ENCODE measurements at regions not wholly inside any gene's neighbourhood (a gene's known extent, or its start where the extent isn't known, plus 50 kb on each side); places are given as distances from the start of the nearest gene placed in this dataset.

DNA sequence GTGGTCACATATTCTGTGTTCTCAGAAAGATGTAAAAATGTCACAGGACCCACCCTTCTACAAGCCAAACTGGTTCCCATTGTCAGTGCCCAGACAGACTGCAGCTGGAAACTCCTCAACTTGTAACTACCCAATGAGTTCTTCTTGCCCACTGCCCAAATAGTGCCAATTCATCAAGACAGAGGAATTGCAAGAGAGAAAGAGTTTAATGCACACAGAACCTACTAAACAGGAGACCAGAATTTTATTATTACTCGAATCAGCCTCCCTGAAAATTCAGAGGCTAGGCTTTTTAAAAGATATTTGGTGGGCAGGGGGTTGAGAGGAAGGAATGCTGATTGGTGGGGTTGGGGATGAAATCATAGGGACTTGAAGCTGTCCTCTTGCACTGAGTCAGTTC is 184.1 kb downstream of the URB2 start:
- Histone ChIP-seq H3K4me3 (ENCODE audit: low read length) (no peak overlapping the region), H3K9ac (ENCODE audit: low read length) (no peak overlapping the region), H3K4me1 (ENCODE audit: control insufficient read depth, insufficient read depth, low read length) (no peaks in the 10 kb centered on the region), H3K27ac (ENCODE audit: low read depth, low read length) (no peak overlapping the region), H3K27me3 (ENCODE audit: control insufficient read depth, insufficient read depth, low read length) (no peaks in the 10 kb centered on the region), H3K36me3 (ENCODE audit: control insufficient read depth, insufficient read depth, low read length) (no peaks in the 10 kb centered on the region)

- Histone ChIP-seq H3K9ac (ENCODE audit: low read length) (no peak overlapping the region), H3K4me1 (ENCODE audit: control insufficient read depth, insufficient read depth, low read length) (no peaks in the 10 kb centered on the region), H3K4me3 (ENCODE audit: low read length) (no peak overlapping the region), H3K27me3 (ENCODE audit: control insufficient read depth, insufficient read depth, low read length) (no peaks in the 10 kb centered on the region), H3K36me3 (ENCODE audit: control insufficient read depth, insufficient read depth, low read length) (no peaks in the 10 kb centered on the region), H3K27ac (ENCODE audit: low read depth, low read length) (no peak overlapping the region)
These were observed 184.9 kb downstream of the URB2 start for GRCh38 chr1:229810961-229811360.

GRCh38 chr1:229812148-229812547 is 186.1 kb downstream of the URB2 start:
- H3K36me3 ChIP-seq (ENCODE audit: control insufficient read depth, insufficient read depth, low read length) = no peaks in the 10 kb centered on the region
- H3K4me1 ChIP-seq (ENCODE audit: control insufficient read depth, insufficient read depth, low read length) = no peaks in the 10 kb centered on the region
- H3K27me3 ChIP-seq (ENCODE audit: control insufficient read depth, insufficient read depth, low read length) = no peaks in the 10 kb centered on the region
- H3K27ac ChIP-seq (ENCODE audit: low read depth, low read length) = no peak overlapping the region
- no peak overlapping the region for H3K4me3 ChIP-seq (ENCODE audit: low read length)
- H3K9ac ChIP-seq (ENCODE audit: low read length) = no peak overlapping the region

DNA sequence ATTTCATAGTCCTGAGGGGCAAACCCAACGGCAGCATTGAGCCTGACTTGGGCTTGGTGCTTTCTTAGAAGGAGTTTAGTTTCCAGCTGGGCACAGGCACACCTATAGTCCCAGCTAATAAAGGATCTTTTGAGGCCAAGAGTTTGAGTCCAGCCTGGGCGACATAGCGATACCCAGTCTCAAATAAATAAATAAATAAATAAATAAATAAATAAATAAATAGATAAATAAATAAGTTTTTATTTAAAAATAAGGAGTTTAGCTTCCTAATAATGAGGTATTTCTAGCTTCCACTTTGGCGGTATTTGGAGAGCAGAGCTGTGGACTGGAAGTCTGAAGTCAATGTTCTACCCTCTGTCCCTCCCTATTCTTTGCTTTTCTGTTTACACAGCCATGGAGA is 186.6 kb downstream of the URB2 start:
- H3K4me1 ChIP-seq (ENCODE audit: control insufficient read depth, insufficient read depth, low read length) = no peaks in the 10 kb centered on the region
- H3K4me3 ChIP-seq (ENCODE audit: low read length) = no peak overlapping the region
- no peak overlapping the region for H3K9ac ChIP-seq (ENCODE audit: low read length)
- no peaks in the 10 kb centered on the region for H3K27me3 ChIP-seq (ENCODE audit: control insufficient read depth, insufficient read depth, low read length)
- no peaks in the 10 kb centered on the region for H3K36me3 ChIP-seq (ENCODE audit: control insufficient read depth, insufficient read depth, low read length)
- no peak overlapping the region for H3K27ac ChIP-seq (ENCODE audit: low read depth, low read length)

GRCh38 chr1:229815076-229815475 is 189.0 kb downstream of the URB2 start:
- Histone ChIP-seq H3K4me1 (ENCODE audit: control insufficient read depth, insufficient read depth, low read length) (no peaks in the 10 kb centered on the region), H3K27me3 (ENCODE audit: control insufficient read depth, insufficient read depth, low read length) (no peaks in the 10 kb centered on the region), H3K9ac (ENCODE audit: low read length) (no peak overlapping the region), H3K27ac (ENCODE audit: low read depth, low read length) (no peak overlapping the region), H3K36me3 (ENCODE audit: control insufficient read depth, insufficient read depth, low read length) (no peaks in the 10 kb centered on the region), H3K4me3 (ENCODE audit: low read length) (no peak overlapping the region)

DNA sequence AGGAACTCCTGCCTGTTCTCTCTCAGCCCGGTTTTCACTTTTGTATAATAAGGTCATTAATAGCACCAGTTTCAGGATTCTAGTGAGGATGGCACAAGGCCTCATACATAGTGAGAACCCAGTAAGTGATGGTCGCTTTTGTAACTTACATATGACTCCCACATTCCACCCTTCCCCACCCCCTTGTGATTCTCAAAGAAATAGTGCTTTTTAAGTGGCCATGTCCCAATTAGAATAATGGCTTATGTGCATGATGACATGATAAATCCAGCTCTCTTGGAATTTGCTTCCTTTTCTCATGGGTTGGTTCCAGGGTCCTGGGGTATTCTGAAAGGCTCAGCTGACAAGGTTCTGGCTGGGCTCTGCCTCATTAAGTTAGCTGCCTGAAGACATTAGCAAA is 189.9 kb downstream of the URB2 start:
- no peaks in the 10 kb centered on the region for H3K27me3 ChIP-seq (ENCODE audit: control insufficient read depth, insufficient read depth, low read length)
- H3K36me3 ChIP-seq (ENCODE audit: control insufficient read depth, insufficient read depth, low read length) = no peaks in the 10 kb centered on the region
- H3K4me1 ChIP-seq (ENCODE audit: control insufficient read depth, insufficient read depth, low read length) = no peaks in the 10 kb centered on the region
- no peak overlapping the region for H3K9ac ChIP-seq (ENCODE audit: low read length)
- no peak overlapping the region for H3K27ac ChIP-seq (ENCODE audit: low read depth, low read length)
- H3K4me3 ChIP-seq (ENCODE audit: low read length) = no peak overlapping the region

GRCh38 chr1:229817936-229818335 is 191.9 kb downstream of the URB2 start:
- Histone ChIP-seq H3K4me1 (ENCODE audit: control insufficient read depth, insufficient read depth, low read length) (no peaks in the 10 kb centered on the region), H3K36me3 (ENCODE audit: control insufficient read depth, insufficient read depth, low read length) (no peaks in the 10 kb centered on the region), H3K9ac (ENCODE audit: low read length) (no peak overlapping the region), H3K4me3 (ENCODE audit: low read length) (no peak overlapping the region), H3K27ac (ENCODE audit: low read depth, low read length) (no peak overlapping the region), H3K27me3 (ENCODE audit: control insufficient read depth, insufficient read depth, low read length) (no peaks in the 10 kb centered on the region)

- no peaks in the 10 kb centered on the region for H3K27me3 ChIP-seq (ENCODE audit: control insufficient read depth, insufficient read depth, low read length)
These were observed 193.0 kb downstream of the URB2 start for GRCh38 chr1:229819091-229819490.

DNA sequence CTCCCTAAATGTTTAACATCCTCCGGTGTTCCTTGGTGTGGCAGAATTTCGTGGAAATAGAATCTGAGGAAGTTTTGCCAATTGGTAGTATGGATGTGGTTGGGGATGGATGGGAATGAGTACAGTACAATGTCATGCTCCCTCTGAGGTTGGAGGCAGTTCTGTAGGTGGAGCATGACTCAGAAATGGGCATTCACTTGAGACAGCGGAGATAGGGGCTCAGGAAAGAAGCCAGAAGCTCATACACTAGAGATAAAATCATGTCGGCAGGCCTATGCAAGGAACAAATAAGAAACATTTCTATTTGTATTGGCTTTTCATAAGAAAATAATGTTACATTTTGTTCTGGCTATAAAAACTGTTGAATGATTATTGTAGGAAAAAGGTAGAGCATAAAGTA is 196.0 kb downstream of the URB2 start:
- no peak overlapping the region for H3K4me3 ChIP-seq (ENCODE audit: low read length)
- no peaks in the 10 kb centered on the region for H3K27me3 ChIP-seq (ENCODE audit: control insufficient read depth, insufficient read depth, low read length)
- no peak overlapping the region for H3K27ac ChIP-seq (ENCODE audit: low read depth, low read length)

More at GRCh38 chr1:229819091-229819490, 193.0 kb downstream of the URB2 start:
- Histone ChIP-seq H3K4me3 (ENCODE audit: low read length) (no peak overlapping the region), H3K36me3 (ENCODE audit: control insufficient read depth, insufficient read depth, low read length) (no peaks in the 10 kb centered on the region), H3K4me1 (ENCODE audit: control insufficient read depth, insufficient read depth, low read length) (no peaks in the 10 kb centered on the region), H3K9ac (ENCODE audit: low read length) (no peak overlapping the region), H3K27ac (ENCODE audit: low read depth, low read length) (no peak overlapping the region)

DNA sequence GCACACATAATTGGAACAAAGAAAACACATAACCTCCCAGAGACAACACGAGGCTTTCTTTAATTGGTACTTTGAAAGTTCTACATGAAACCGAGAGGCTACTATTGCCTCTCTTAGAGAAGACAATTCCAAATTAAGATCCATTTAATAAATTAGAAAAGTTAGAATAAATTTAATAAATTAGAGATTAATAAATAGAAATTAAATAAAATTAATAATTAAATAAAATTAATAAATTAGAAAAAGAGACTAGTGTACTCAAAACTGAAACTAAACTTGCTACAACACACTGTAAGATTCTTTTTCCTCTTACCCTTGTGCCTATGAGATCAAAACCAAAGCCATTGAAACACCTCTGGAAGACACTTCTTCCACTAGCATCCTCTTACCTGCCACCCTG is 199.0 kb downstream of the URB2 start:
- no peaks in the 10 kb centered on the region for H3K36me3 ChIP-seq (ENCODE audit: control insufficient read depth, insufficient read depth, low read length)
- H3K27ac ChIP-seq (ENCODE audit: low read depth, low read length) = no peak overlapping the region
- H3K4me1 ChIP-seq (ENCODE audit: control insufficient read depth, insufficient read depth, low read length) = no peaks in the 10 kb centered on the region
- H3K27me3 ChIP-seq (ENCODE audit: control insufficient read depth, insufficient read depth, low read length) = no peaks in the 10 kb centered on the region
- no peak overlapping the region for H3K9ac ChIP-seq (ENCODE audit: low read length)
- no peak overlapping the region for H3K4me3 ChIP-seq (ENCODE audit: low read length)

More for the DNA sequence above, 196.0 kb downstream of the URB2 start:
- no peak overlapping the region for H3K9ac ChIP-seq (ENCODE audit: low read length)
- H3K36me3 ChIP-seq (ENCODE audit: control insufficient read depth, insufficient read depth, low read length) = no peaks in the 10 kb centered on the region
- H3K4me1 ChIP-seq (ENCODE audit: control insufficient read depth, insufficient read depth, low read length) = no peaks in the 10 kb centered on the region

- Histone ChIP-seq H3K27me3 (ENCODE audit: control insufficient read depth, insufficient read depth, low read length) (no peaks in the 10 kb centered on the region), H3K27ac (ENCODE audit: low read depth, low read length) (no peak overlapping the region), H3K36me3 (ENCODE audit: control insufficient read depth, insufficient read depth, low read length) (no peaks in the 10 kb centered on the region), H3K4me1 (ENCODE audit: control insufficient read depth, insufficient read depth, low read length) (no peaks in the 10 kb centered on the region), H3K4me3 (ENCODE audit: low read length) (no peak overlapping the region), H3K9ac (ENCODE audit: low read length) (no peak overlapping the region)
These were observed 202.4 kb downstream of the URB2 start for GRCh38 chr1:229828461-229828860.

- Histone ChIP-seq H3K9ac (ENCODE audit: low read length) (no peak overlapping the region), H3K4me1 (ENCODE audit: control insufficient read depth, insufficient read depth, low read length) (no peaks in the 10 kb centered on the region), H3K36me3 (ENCODE audit: control insufficient read depth, insufficient read depth, low read length) (no peaks in the 10 kb centered on the region), H3K4me3 (ENCODE audit: low read length) (no peak overlapping the region), H3K27me3 (ENCODE audit: control insufficient read depth, insufficient read depth, low read length) (no peaks in the 10 kb centered on the region), H3K27ac (ENCODE audit: low read depth, low read length) (no peak overlapping the region)
These were observed 206.6 kb downstream of the URB2 start for GRCh38 chr1:229832695-229833094.

- no peak overlapping the region for H3K4me3 ChIP-seq (ENCODE audit: low read length)
- H3K9ac ChIP-seq (ENCODE audit: low read length) = no peak overlapping the region
- no peaks in the 10 kb centered on the region for H3K36me3 ChIP-seq (ENCODE audit: control insufficient read depth, insufficient read depth, low read length)
- no peak overlapping the region for H3K27ac ChIP-seq (ENCODE audit: low read depth, low read length)
- H3K4me1 ChIP-seq (ENCODE audit: control insufficient read depth, insufficient read depth, low read length) = no peaks in the 10 kb centered on the region
- no peaks in the 10 kb centered on the region for H3K27me3 ChIP-seq (ENCODE audit: control insufficient read depth, insufficient read depth, low read length)
These were observed 208.2 kb downstream of the URB2 start for GRCh38 chr1:229834230-229834629.
